IPS DF 4.7 (cell line): ENCODE measurements at regions not wholly inside any gene's neighbourhood (a gene's known extent, or its start where the extent isn't known, plus 50 kb on each side); places are given as distances from the start of the nearest gene placed in this dataset.

Source experiments
- DNase-seq: peaks from one replicate; pipeline ENCODE4 v3.0.0-alpha.2; 2013; ENCODE audit warnings: low spot score; ENCODE audit errors: extremely low read depth

DNA sequence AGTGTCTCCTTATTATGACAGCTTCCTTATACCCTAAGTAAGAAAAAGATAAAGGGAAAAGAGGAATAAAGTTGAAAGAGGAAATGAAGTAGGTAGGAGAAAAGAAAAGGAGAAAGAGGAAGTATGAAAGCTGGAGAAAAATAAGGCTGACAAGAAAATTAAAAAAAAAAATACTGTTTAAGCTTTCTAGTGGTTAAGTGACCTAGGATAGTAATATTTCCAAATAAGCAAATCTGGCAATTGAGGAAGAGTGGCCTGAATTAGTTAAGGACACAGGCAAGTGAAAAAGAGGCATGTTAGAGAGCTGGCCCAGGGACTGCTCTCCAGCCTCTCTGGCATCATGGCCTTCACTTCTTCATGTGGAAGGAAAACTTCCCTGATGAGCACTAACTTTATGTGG lies 76.5 kb upstream of the ADGRF1 start:
- no peak for DNase-seq

DNA sequence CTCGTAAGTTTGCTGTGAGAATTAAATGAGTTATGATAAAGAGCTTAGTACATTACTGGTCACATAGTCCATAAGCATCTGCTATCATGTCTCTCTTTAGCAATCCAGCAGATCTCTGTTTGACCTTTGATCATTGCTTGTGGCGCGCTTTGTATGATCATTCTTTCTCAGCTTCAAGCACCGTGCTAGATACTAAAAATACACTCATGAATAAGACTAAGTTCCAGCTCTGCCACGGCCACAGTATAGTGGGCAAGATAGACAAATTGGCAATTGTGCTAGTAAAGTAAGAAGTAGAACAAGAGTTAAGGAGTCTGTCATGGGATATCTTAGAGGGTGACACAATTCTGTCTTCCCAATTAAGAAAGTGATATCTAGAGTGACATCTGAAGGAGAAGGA lies 75.2 kb upstream of the ADGRF1 start:
- DNase-seq: no peak

DNA sequence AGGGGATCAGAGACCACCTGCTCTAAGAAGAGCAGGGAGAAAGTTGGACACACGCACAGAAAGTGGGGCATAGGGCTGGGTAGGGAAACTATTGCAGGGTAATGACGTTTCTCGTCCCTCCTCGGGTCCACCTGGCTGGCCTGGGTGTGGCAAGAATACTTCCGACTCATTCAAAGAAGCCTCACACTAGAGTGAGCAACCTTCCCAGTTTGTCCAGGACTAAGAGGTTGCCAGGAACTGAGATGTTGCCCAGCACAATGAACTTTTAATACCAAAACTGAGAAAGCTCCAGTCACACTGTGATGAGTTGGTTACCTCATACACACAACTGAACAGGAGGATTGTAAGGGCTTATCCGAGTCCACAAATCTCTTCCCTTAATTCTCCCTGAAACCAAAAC lies 74.5 kb upstream of the ADGRF1 start:
- no peak for DNase-seq

DNA sequence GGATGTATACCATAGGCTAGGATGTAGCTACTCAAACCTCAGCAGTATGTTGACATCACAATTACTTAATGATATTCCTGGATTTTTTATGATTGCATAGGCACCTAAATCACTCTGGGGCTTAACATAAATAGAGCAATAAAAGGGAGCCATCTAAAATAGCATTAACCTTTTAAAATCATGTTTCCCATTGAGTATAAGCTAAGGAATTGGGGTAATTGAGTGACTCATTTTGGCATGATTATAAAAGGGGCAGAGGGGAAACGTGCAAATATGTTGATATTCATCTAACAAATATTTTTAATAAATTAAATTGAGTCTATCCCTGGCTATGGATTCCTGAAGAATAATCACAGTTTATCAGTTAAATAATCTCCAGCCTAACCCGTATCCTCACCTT lies 74.0 kb upstream of the ADGRF1 start:
- no peak for DNase-seq

DNA sequence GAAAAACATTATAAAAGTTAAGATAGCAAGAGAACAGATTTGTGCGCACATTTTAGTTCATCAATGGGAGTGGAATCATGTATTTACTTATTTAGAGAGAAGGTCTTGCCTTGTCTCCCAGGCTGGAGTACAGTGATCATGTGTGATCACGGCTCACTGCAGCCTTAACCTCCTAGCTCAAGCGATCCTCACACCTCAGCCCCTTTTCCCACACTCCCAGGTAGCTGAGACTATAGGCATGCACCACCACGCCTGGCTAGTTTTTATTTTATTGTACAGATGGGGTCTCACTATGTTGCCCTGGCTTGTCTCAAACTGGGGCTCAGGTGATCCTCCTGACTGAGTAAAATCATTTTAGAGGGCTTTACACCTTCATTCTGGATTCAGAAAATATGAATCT lies 72.3 kb upstream of the ADGRF1 start:
- DNase-seq: no peak

DNA sequence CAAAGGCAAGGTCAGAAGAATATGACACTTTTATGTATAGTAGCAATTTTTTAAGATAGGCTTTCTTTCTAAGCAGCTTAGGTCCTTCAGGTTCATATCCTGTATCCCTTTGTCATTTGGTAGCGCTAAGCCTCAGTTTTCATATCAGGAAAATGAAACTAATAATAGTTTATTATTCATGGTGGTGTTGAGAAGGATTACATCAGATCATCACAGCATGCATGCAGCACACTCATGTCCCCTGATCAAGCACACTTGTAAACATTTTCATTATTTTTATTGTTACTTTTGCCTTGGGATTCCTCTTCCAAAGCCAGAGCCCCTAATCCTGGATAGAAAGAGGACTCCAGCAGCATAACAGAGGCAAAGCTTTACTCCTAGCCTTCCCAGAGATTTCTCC lies 70.2 kb upstream of the ADGRF1 start:
- DNase-seq: no peak

DNA sequence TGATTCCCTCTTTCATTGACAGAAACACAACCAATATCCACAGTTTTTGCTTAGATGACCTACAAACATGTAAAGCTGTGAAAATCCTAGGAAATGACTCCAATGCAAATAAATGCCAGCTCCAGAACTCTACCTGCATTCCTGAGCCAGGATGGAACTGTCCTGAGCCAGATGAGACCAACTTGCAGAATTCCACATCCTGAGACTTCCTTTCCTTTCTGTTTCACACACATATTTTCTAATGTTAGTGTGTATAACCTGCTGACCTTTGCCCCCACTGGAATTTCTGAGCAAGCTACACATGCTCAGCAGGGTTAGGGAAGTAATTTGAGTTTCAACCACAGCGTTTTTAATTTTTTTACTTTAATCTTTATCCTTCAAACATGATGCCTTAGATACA lies 69.6 kb upstream of the ADGRF1 start:
- no peak for DNase-seq

DNA sequence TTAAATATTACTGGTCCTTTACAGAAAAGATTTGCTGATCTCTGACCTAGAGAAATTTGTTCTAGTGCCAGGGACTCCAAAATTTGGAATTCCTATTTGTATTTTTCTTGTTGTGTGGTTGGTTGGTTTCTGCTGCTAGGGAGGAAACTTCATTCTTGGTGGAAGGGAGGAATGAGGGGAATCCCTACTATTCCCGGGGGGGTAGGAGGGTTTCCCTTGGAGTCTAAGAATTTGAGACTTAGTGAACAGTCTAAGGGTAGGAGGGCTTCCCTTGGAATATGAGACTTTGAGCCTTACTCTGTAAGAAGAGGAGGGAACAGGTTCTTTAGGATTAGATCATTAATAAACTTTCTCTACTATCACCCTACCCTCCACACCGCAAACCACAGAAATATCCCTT lies 67.1 kb upstream of the ADGRF1 start:
- no peak for DNase-seq

DNA sequence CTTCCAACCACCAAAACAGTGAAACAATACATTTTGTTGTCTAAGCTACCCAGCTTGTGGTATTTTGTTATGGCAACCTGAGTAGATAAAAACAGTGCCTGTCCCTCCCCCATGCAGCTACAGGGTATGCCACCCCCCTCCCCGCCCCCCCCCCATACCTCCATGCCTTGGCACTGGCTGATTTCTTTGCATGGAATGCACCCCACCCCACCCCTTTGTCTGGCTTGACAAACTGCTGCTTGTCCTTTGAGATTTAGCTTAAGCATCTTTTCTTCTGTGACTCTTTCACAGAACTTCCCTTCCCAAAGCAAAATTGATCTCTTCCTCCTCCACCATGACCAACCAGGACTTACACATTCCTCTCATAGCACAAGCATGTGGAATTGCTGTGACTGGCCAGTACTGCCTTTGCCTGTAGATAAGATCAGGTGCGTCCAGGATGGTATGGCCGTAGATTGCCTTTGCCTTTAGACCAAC lies 64.6 kb upstream of the ADGRF1 start:
- DNase-seq: peak; percentile 22

DNA sequence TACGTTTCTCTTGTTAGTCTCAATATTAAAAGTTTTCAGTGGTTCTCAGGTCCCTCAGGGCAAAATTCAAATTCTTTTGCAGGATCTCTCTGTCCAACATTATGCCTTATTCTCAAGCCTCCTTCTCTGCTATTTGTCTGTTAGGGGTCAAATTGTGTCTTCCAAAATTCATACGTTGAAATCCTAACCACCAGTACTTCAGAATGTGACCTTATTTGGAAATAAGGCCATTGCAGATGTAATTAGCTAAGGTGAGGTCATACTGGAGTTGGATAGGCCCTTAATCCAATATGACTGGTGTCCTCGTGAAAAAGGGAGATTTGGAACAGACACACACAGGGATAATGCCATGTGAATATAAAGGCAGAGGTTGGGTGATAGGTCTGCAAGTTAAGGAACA lies 64.1 kb upstream of the ADGRF1 start:
- DNase-seq: no peak

DNA sequence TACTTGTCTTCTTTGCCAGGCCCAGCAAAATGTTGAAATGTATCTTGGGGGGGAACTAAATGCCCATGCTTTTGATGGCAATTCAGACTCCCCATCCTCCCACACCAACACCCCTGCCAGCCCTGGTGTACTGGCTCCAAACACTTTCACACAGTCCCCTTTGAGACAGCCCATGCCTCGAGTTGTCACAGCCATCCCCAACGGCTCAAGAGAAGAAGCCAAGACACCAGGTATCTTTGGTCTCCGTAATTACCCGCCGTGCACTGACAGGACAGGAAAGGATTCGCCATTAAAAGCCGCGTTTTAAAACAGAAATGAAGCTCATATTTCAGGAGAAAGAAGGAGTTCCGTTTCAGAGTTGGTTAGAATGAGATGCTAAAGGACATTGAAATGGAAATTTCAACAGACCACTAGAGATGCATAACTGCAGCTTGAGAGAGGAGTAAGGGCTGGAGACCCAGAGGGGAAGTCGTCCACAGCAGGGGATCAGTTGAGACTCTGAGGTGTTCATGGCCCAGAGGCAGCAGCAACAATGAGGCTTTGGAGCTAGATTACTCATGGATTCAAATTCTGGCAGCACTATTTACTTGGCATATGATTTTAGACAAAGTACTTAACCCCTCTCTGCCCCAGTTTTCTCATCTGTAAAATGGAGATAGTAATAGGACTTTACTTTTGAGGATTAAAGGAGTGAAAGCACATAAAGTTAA lies 63.5 kb upstream of the ADGRF1 start:
- peak; percentile 60 for DNase-seq

DNA sequence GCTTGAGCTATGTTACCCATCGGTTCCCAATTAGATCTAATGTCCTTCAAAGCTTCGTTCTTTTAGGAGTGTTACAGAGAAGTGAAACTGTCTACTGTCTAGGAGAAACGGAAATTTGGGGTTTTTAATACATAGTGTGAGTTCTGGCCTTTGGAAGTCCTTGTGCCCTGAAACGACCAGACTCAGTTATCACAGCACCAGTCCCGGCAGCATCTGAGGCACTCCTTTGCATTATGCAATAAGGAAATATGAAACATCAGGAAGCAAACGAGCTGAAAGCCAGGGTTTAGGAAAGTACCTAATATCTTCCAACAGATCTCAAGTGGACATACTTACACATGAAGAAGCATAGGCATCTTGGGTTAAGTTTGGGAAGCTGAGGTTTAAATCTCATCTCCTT lies 61.8 kb upstream of the ADGRF1 start:
- no peak for DNase-seq

DNA sequence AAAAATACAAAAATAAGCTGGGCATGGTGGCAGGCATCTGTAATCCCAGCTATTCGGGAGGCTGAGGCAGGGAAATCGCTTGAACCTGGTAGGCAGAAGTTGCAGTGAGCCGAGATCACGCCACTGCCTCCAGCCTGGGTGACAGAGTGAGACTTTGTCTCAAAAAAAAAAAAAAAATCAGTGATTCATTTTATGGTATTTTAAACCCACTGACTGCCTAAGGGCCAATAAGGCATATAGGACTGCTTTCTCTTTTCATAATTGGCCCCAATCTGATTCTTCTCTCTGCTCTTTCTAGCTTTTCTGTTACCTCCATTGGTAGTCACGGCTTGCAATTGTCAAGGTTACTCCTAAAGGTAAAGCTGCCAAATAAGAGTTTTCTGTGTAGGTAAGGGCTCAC lies 60.2 kb upstream of the ADGRF1 start:
- DNase-seq: no peak

DNA sequence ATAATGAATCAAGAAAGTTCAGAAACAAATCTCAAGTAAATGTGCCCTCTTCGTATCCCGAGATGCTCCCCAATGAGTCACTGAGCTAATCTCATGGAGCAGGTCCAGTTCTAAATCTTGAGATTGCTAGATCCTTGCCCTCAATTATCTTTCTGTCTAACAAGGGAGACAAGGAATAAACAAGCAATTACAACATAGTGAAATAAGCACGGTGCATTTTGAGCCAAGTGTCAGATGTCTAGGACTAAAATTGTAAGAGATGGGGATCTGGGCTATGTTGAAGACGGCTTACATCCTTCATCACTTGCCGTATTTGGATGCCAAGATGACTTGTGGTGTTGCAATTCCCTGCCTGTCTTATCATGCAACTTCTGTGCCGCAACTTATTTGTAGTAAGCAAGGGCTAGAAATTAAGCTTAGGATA lies 56.5 kb upstream of the ADGRF1 start:
- DNase-seq: no peak

DNA sequence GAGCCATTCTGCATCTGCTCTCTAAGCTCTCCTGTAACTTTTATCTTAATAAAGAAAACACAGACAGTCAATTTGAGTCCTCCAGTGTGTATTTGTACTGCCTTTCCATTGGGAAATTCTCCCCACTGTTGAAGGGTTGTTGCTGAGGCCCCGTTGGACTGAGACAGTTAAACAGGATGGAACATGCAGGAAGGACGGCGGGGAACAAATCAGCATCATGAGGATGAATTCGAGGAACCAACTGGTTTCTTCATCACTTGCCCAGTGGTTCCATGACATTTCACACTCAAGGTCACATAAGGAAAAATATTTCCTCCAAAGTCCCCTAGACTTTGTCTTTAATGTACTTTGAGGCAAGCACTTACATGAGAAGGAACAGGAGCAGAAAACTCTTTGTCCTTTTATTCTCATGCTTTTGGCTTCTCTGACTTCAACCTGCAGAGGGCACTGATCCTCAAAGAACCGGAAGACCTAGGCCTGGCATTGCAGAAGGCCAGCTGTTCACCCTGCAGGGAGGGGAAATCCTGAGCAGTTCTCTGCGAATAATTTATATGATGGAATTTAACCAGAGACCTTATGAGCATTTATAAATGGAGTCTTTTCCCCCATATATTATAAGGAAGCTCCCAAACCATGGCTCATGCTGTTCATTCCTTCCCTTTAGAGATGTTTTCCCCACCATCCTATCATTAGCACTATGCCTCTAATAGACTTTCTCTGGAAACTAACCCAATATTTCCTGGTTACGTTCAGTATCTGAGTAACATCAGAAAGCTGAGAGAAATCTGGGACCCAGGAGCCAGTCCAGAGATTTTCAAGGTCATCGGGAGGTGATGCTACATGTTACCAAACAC lies 55.2 kb upstream of the ADGRF1 start:
- no peak for DNase-seq

DNA sequence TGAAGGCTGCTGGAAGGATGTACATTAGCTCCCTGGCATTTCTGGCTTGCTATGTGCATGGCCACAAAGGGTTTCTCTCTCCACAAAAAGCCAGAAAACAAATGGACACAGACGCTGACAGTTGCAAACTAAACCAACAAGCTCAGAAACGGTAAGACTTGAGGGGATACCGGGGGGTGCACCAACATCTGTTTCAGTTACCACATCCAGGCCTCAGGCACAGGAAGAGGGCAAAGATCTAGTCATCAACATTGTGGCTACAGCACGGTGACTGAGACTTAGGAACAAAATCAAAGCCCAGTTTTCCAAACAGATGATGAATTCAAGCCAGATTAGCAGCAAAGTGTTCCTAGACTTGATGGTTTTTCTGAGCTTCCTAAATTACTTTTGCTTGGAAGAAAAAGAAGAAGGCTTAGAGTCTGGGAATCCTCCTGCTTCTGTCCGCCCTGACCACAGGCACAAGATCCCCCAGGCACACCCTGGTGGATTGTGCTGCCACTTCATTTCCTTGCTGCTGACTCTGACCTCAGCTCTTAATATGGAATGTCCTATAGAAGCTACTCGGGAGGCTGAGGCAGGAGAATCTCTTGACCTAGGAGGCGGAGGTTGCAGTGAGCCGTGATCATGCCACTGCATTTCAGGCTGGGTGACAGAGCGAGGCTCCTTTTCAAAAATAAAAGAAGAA lies 54.2 kb upstream of the ADGRF1 start:
- no peak for DNase-seq

DNA sequence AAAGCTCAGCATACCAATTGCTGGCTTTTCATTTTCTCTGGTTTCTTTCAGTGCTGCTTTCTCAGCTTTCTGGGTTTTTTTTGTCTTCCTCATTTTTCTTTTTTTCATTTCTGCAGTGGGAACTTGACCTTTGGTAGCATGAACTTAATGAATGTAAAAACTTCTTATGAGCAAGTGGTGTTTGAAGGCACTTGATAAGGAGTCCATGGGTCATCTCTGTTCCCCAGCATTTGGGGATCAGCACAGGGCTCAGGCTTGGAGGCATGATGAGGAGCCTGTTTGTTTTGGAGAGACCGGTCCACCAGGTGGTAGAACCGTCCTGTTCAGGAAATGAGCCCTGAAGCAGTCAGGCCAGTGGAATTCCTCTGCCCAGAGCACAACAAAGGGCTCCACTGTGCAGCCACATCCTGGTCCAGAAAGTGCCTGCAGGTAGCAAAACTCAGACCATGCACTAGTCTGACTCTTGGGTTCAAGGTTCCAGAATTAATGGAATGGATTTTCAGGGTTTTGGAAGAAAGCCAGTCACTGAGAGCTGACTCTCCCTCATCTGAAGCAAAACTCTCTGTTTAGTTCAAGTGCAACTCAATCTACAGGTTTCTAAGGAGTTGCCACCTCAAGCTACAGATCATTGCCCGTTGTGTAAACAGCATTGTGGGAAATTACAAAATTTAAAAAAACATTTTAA lies 52.3 kb upstream of the ADGRF1 start:
- DNase-seq: no peak

DNA sequence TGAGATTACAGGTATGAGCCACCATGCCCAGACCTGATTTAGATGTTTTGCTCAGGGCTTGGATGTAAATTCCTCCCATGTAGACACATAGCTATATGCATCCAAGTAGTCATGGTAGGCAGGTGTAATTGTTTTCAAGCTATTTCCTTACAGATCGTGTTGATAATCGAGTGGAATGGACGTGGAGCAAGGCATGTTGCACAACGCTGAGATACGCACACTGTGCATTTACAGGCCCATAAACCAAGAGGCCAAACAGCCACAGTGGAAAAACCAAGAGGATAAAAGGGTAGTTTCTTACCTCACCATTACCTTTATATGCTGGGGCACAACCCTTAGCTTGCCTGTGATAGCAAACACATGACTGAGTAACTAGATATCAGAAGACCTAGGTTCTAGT lies 51.0 kb upstream of the ADGRF1 start:
- no peak for DNase-seq

DNA sequence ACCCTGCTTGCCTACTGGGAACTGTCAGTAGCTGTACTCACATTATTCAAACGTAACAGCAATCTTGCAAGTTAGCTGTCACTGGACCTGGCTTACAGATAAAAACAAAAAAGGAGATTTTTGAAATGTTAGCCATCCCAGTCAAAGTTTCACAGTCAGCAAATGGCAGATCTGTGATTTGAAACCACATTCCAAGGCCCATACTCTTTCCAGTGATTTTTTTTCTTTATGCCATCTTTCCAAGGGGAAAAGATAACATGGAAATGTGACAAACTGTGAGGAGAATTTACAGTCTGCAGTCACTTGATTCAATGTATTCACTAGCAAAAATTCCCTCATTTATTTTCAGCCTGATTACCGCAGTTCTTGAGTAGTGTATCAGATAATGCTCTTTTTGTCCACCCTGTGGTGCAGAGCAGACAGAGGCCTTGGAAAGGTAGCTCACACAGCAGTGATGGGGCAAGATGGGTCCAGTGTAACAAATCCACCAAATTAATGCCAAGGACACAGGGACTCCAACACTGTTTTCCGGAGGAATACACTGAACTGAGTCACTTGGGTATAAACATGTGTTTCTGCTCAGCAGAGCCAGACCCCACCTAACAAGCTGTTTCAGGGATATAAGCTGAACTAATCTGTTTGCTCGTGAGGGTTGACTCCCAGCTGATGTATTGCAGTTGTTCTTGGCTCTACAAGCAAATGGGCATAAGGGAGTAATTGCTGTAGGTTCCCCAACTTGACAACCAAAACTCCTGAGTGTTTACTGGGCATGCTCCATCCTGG lies 49.9 kb upstream of the ADGRF1 start:
- DNase-seq: no peak
